Osteoblast (primary cell): ENCODE measurements at regions not wholly inside any gene's neighbourhood (a gene's known extent, or its start where the extent isn't known, plus 50 kb on each side); places are given as distances from the start of the nearest gene placed in this dataset.

ENCODE experiments used
- DNase-seq: peaks from one replicate; pipeline ENCODE4 v3.0.0; 2011; ENCODE audit warnings: low spot score, mixed read lengths; ENCODE audit not compliant: insufficient read length; ENCODE audit errors: missing footprints
- H2AFZ ChIP-seq: 2 replicates; pipeline ENCODE4 v1.6.0; 2011; ENCODE audit warnings: mild to moderate bottlenecking, low read length
- H3K27ac ChIP-seq: 2 replicates; pipeline ENCODE4 v1.5.1; 2011; ENCODE audit warnings: mild to moderate bottlenecking, low read depth, low read length, moderate library complexity
- H3K27me3 ChIP-seq: 2 replicates; pipeline ENCODE4 v1.6.0; 2012; ENCODE audit warnings: mild to moderate bottlenecking, control low read depth, inconsistent platforms, low read length, moderate library complexity; ENCODE audit not compliant: insufficient read depth
- H3K36me3 ChIP-seq: 2 replicates; pipeline ENCODE4 v1.5.1; 2011; ENCODE audit warnings: mild to moderate bottlenecking, low read length, control low read depth, moderate library complexity; ENCODE audit not compliant: insufficient read depth
- H3K4me1 ChIP-seq: 2 replicates; pipeline ENCODE4 v1.5.1; 2011; ENCODE audit warnings: mild to moderate bottlenecking, low read length, control low read depth, moderate library complexity; ENCODE audit not compliant: insufficient read depth
- H3K4me2 ChIP-seq: 2 replicates; pipeline ENCODE4 v1.6.0; 2011; ENCODE audit warnings: mild to moderate bottlenecking, low read length; ENCODE audit not compliant: insufficient read depth
- H3K4me3 ChIP-seq: fragments of 200-600 bp; sonication (generic); 3 replicates; pipeline ENCODE4 v1.5.1; 2012; ENCODE audit warnings: mild to moderate bottlenecking, low read length, inconsistent platforms; ENCODE audit not compliant: insufficient read depth
- H3K79me2 ChIP-seq: 2 replicates; pipeline ENCODE4 v1.6.0; 2012; ENCODE audit warnings: mild to moderate bottlenecking, low read length, control low read depth, inconsistent platforms; ENCODE audit not compliant: insufficient read depth
- H3K9me3 ChIP-seq: 2 replicates; pipeline ENCODE4 v1.5.1; 2011; ENCODE audit warnings: low read depth, low read length, control low read depth
- H4K20me1 ChIP-seq: 2 replicates; pipeline ENCODE4 v1.6.0; 2012; ENCODE audit warnings: mild to moderate bottlenecking, low read length, control low read depth; ENCODE audit not compliant: insufficient read depth
- TF ChIP-seq, protein P1 (sequence below): IDR thresholded peaks from 2 replicates; pipeline ENCODE4 v1.5.1; 2011; ENCODE audit warnings: mild to moderate bottlenecking, low read depth, low read length, moderate library complexity; ENCODE audit errors: extremely low read depth

- no peak overlapping the region for H2AFZ ChIP-seq
These were observed 74.9 kb upstream of the ARL4C start for GRCh38 chr2:234571620-234572407.

DNA sequence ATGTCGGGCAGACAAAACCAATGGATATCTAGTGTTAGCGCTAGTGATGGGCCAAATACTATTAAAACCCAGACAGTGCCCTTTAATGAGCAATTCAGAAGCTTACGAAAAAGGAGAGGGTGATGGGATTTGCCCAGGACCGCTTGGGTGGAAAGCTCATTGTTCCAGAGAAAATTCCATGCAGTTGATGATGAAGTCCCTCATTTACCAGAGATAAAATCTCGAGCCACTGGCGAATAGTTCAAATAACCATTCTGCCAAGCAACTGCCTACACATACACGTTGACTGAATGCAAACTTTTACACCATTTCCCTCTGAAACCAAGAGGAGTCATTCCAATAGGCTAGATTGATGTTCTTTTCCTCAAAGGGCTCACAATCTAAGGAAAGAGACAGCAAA lies 73.6 kb upstream of the ARL4C start:
- H2AFZ ChIP-seq: no peak overlapping the region
- H3K27me3 ChIP-seq: peaks cover 3% of the 10 kb centered on the region
- H3K27ac ChIP-seq: no peak overlapping the region
- no peaks in the 10 kb centered on the region for H3K9me3 ChIP-seq
- no peak for DNase-seq
- H3K4me3 ChIP-seq: no peak overlapping the region
- TF ChIP-seq, protein P1, sequence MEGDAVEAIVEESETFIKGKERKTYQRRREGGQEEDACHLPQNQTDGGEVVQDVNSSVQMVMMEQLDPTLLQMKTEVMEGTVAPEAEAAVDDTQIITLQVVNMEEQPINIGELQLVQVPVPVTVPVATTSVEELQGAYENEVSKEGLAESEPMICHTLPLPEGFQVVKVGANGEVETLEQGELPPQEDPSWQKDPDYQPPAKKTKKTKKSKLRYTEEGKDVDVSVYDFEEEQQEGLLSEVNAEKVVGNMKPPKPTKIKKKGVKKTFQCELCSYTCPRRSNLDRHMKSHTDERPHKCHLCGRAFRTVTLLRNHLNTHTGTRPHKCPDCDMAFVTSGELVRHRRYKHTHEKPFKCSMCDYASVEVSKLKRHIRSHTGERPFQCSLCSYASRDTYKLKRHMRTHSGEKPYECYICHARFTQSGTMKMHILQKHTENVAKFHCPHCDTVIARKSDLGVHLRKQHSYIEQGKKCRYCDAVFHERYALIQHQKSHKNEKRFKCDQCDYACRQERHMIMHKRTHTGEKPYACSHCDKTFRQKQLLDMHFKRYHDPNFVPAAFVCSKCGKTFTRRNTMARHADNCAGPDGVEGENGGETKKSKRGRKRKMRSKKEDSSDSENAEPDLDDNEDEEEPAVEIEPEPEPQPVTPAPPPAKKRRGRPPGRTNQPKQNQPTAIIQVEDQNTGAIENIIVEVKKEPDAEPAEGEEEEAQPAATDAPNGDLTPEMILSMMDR: no peak
- H3K79me2 ChIP-seq: no peaks in the 10 kb centered on the region
- H3K4me1 ChIP-seq: no peaks in the 10 kb centered on the region
- H4K20me1 ChIP-seq: no peaks in the 10 kb centered on the region
- H3K4me2 ChIP-seq: no peak overlapping the region
- no peaks in the 10 kb centered on the region for H3K36me3 ChIP-seq

More at GRCh38 chr2:234571620-234572407, 74.9 kb upstream of the ARL4C start:
- Histone ChIP-seq H3K79me2 (no peaks in the 10 kb centered on the region), H3K27ac (no peak overlapping the region), H4K20me1 (no peaks in the 10 kb centered on the region), H3K4me3 (no peak overlapping the region), H3K4me2 (no peak overlapping the region), H3K4me1 (no peaks in the 10 kb centered on the region), H3K36me3 (no peaks in the 10 kb centered on the region), H3K9me3 (no peaks in the 10 kb centered on the region), H3K27me3 (peaks cover 3% of the 10 kb centered on the region)
- DNase-seq: no peak
- TF ChIP-seq, protein P1: no peak

- H4K20me1 ChIP-seq: no peaks in the 10 kb centered on the region
- no peak overlapping the region for H3K4me2 ChIP-seq
- no peak overlapping the region for H2AFZ ChIP-seq
- peaks cover 3% of the 10 kb centered on the region for H3K27me3 ChIP-seq
- H3K27ac ChIP-seq: no peak overlapping the region
- no peaks in the 10 kb centered on the region for H3K79me2 ChIP-seq
- TF ChIP-seq, protein P1: no peak
- no peak for DNase-seq
- no peaks in the 10 kb centered on the region for H3K4me1 ChIP-seq
- H3K4me3 ChIP-seq: no peak overlapping the region
- no peaks in the 10 kb centered on the region for H3K36me3 ChIP-seq
- no peaks in the 10 kb centered on the region for H3K9me3 ChIP-seq
These were observed 73.0 kb upstream of the ARL4C start for GRCh38 chr2:234569776-234570430.

- H3K27me3 ChIP-seq: peaks cover 3% of the 10 kb centered on the region
- H3K4me3 ChIP-seq: no peak overlapping the region
- TF ChIP-seq, protein P1: no peak
- H3K4me1 ChIP-seq: no peaks in the 10 kb centered on the region
- no peaks in the 10 kb centered on the region for H3K9me3 ChIP-seq
- H3K27ac ChIP-seq: no peak overlapping the region
- H2AFZ ChIP-seq: no peak overlapping the region
- H3K4me2 ChIP-seq: no peak overlapping the region
- H3K36me3 ChIP-seq: no peaks in the 10 kb centered on the region
- no peak for DNase-seq
- no peaks in the 10 kb centered on the region for H3K79me2 ChIP-seq
- no peaks in the 10 kb centered on the region for H4K20me1 ChIP-seq
These were observed 69.7 kb upstream of the ARL4C start for GRCh38 chr2:234566622-234567021.
